ENCODE measurements at regions not wholly inside any gene's neighbourhood (a gene's known extent, or its start where the extent isn't known, plus 50 kb on each side); places are given as distances from the start of the nearest gene placed in this dataset.

DNA sequence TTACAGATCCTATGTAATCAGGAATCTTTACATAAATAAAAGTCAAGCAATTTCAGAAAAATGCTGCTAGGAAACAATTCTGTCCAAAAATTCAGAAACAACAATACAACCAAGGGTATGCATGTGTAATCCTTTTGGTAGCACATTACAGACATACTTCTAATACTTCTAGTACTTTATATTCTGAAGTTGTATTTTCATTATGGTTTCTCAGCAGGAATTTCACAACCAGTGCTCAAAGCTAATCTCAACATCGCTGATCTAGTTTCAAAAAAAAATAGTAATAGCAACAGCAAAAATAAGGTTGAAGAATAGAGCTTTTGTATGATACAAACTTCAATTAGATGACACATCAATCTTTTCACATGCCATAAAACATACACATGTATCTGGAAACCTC is 545.2 kb downstream of the LTN1 start:
- no peak for DNase-seq (ENCODE audit: extremely low spot score)
- TF ChIP-seq, protein P1, sequence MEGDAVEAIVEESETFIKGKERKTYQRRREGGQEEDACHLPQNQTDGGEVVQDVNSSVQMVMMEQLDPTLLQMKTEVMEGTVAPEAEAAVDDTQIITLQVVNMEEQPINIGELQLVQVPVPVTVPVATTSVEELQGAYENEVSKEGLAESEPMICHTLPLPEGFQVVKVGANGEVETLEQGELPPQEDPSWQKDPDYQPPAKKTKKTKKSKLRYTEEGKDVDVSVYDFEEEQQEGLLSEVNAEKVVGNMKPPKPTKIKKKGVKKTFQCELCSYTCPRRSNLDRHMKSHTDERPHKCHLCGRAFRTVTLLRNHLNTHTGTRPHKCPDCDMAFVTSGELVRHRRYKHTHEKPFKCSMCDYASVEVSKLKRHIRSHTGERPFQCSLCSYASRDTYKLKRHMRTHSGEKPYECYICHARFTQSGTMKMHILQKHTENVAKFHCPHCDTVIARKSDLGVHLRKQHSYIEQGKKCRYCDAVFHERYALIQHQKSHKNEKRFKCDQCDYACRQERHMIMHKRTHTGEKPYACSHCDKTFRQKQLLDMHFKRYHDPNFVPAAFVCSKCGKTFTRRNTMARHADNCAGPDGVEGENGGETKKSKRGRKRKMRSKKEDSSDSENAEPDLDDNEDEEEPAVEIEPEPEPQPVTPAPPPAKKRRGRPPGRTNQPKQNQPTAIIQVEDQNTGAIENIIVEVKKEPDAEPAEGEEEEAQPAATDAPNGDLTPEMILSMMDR (IDR thresholded peaks at IDR 0.05; ENCODE audit: control extremely low read depth, extremely low read depth, low read depth, missing control alignments), result no peak
- ChIA-PET POLR2A (no interaction called here), CTCF (no interaction called here)

GRCh38 chr21:28445141-28445830 is 547.4 kb downstream of the LTN1 start:
- TF ChIP-seq, protein P1 (IDR thresholded peaks at IDR 0.05; ENCODE audit: control extremely low read depth, extremely low read depth, low read depth, missing control alignments), result no peak
- ChIA-PET POLR2A (no interaction called here), CTCF (interaction anchor here (1.3 kb wide), 1 partner anchor 11 kb away, joined by 3 read pairs; no protein-coding TSS in a partner anchor)
- DNase-seq (ENCODE audit: extremely low spot score), result no peak

GRCh38 chr21:28444557-28444956 is 548.1 kb downstream of the LTN1 start:
- POLR2A ChIA-PET, result no interaction called here
- CTCF ChIA-PET, result no interaction called here
- TF ChIP-seq, protein P1 (IDR thresholded peaks at IDR 0.05; ENCODE audit: control extremely low read depth, extremely low read depth, low read depth, missing control alignments), result no peak
- DNase-seq (ENCODE audit: extremely low spot score), result no peak

DNA sequence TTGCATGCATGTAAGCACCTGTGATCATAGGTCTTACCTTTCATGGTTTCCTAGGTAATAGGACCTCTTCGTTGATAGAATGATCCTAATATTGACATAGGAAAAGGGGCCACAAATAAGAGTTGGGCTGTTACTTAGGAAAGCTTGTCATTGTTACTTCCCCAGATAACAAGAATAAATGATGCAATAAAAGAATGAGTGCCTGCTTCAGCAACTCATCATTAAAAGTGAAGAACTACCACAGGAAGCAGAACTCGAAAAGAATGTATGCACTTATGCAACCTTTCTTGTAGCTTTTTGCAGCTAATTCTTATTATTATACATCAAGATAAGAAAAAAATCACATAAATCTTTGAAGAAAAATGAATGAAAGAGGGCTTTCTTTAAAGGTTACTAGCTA is 548.6 kb downstream of the LTN1 start:
- DNase-seq (ENCODE audit: extremely low spot score), result no peak
- ChIA-PET CTCF (no interaction called here), POLR2A (no interaction called here)
- TF ChIP-seq, protein P1 (IDR thresholded peaks at IDR 0.05; ENCODE audit: control extremely low read depth, extremely low read depth, low read depth, missing control alignments), result no peak

DNA sequence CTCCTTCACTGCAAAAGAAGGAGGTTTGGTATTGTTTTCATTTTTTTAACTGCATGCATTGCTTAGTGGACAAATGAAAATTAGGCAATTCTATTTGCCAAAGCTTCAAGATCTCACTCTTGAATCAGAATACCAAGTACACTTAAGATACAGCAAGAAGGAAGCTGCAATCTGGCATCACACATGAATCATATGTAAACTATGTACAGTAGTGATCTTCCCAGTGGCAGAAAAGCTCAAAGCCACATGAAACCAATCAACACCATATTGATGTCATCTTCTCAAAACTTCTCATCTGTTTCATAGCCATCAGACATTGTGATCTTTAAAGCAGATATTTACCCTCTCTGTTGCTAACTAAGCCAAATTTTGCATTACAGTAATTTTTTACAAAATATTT is 550.1 kb downstream of the LTN1 start:
- no peak for DNase-seq (ENCODE audit: extremely low spot score)
- POLR2A ChIA-PET, result no interaction called here
- CTCF ChIA-PET, result interaction anchor here (0.7 kb wide), 1 partner anchor 14 kb away, joined by 3 read pairs; no protein-coding TSS in a partner anchor
- TF ChIP-seq, protein P1 (IDR thresholded peaks at IDR 0.05; ENCODE audit: control extremely low read depth, extremely low read depth, low read depth, missing control alignments), result no peak

DNA sequence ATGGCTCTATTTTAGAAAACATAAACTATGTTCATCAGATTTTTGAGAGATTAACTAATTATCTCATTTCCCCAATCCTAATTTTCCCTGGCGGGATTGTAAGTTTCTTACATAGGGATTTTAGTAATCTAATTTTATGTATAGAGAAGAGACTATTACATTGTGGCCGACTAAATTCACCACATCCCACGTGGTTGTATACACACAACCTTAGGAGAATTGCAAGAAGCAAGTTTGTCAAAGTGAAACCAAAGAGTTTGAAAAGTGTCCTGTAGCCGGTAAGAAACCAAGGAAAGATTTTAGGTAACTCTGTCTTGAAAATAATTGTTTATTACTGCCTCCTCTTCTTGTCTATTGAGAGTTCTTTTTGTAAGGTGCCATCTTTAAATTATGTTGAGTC is 550.6 kb downstream of the LTN1 start:
- TF ChIP-seq, protein P1 (IDR thresholded peaks at IDR 0.05; ENCODE audit: control extremely low read depth, extremely low read depth, low read depth, missing control alignments), result no peak
- POLR2A ChIA-PET, result no interaction called here
- no peak for DNase-seq (ENCODE audit: extremely low spot score)
- CTCF ChIA-PET, result no interaction called here
